OCI-LY7 (cell line): ENCODE measurements at regions not wholly inside any gene's neighbourhood (a gene's known extent, or its start where the extent isn't known, plus 50 kb on each side); places are given as distances from the start of the nearest gene placed in this dataset.

ENCODE experiments used
- BruUV-seq: library from RNA; stranded (reverse); fragments of 400-500 nt; replicated peaks from 2 replicates; lab custom pipeline; 2021; lab: Mats Ljungman, UMichigan
- CTCF ChIA-PET: fragments of 300-600 bp; sonication (Branson Sonifier 250); formaldehyde crosslinking; loops from one replicate; lab custom pipeline; 2022; ENCODE audit warnings: antibody characterized with exemption; ENCODE audit not compliant: unreplicated experiment; lab: Charles Lee
- POLR2A ChIA-PET: fragments of 300-600 bp; sonication (Branson Sonifier 250); formaldehyde crosslinking; loops from one replicate; lab custom pipeline; 2022; ENCODE audit warnings: antibody characterized with exemption; lab: Charles Lee
- DNase-seq: peaks from one replicate; pipeline ENCODE4 v3.0.0-alpha.2; 2015; ENCODE audit warnings: low spot score
- H2AFZ ChIP-seq: fragments of 200-600 bp; sonication (generic), shearing (Covaris generic); 2 replicates; pipeline ENCODE4 v1.6.1; 2014; ENCODE audit warnings: mild to moderate bottlenecking, antibody characterized with exemption, low read length, moderate library complexity
- H3K27ac ChIP-seq: fragments of 200-600 bp; sonication (generic); 2 replicates; pipeline ENCODE4 v1.5.1; 2014; ENCODE audit warnings: mixed run types, low read depth, mild to moderate bottlenecking, moderate library complexity, low read length, inconsistent platforms; ENCODE audit not compliant: poor library complexity, severe bottlenecking
- H3K36me3 ChIP-seq: fragments of 200-600 bp; sonication (generic); 2 replicates; pipeline ENCODE4 v1.6.1; 2014; ENCODE audit warnings: mild to moderate bottlenecking, antibody characterized with exemption, low read length, moderate library complexity, mixed read lengths; ENCODE audit not compliant: insufficient read depth
- H3K4me1 ChIP-seq: fragments of 200-600 bp; sonication (generic); 2 replicates; pipeline ENCODE4 v1.5.1; 2014; ENCODE audit warnings: mild to moderate bottlenecking, low read length; ENCODE audit not compliant: insufficient read depth, poor library complexity, severe bottlenecking
- H3K4me2 ChIP-seq: fragments of 200-600 bp; sonication (generic); 2 replicates; pipeline ENCODE4 v1.6.1; 2014; ENCODE audit warnings: mild to moderate bottlenecking, low read length
- H3K4me3 ChIP-seq: fragments of 200-600 bp; sonication (generic); 2 replicates; pipeline ENCODE4 v1.5.1; 2014; ENCODE audit warnings: mild to moderate bottlenecking, low read depth, low read length; ENCODE audit not compliant: poor library complexity, severe bottlenecking
- H3K79me2 ChIP-seq: fragments of 200-600 bp; sonication (generic); 2 replicates; pipeline ENCODE4 v1.6.1; 2016; ENCODE audit warnings: low read depth, mild to moderate bottlenecking, low read length, moderate library complexity, mixed read lengths; ENCODE audit not compliant: insufficient read depth
- H3K9me2 ChIP-seq: fragments of 200-600 bp; sonication (generic); 2 replicates; pipeline ENCODE4 v1.6.1; 2016; ENCODE audit warnings: mild to moderate bottlenecking, low read length, mixed read lengths; ENCODE audit not compliant: insufficient read depth
- H3K9me3 ChIP-seq: fragments of 200-600 bp; sonication (generic); 2 replicates; pipeline ENCODE4 v1.6.1; 2014; ENCODE audit warnings: mild to moderate bottlenecking, mixed run types, low read length, mixed read lengths
- H4K20me1 ChIP-seq: fragments of 200-600 bp; sonication (generic); 2 replicates; pipeline ENCODE4 v1.6.1; 2014; ENCODE audit warnings: mild to moderate bottlenecking, antibody characterized with exemption, low read length, moderate library complexity, mixed read lengths; ENCODE audit not compliant: insufficient read depth
- EZH2phosphoT487 ChIP-seq: fragments of 200-600 bp; sonication (generic); IDR thresholded peaks from 2 replicates; pipeline ENCODE4 v1.6.1; 2018; ENCODE audit warnings: low read depth, borderline replicate concordance, mild to moderate bottlenecking, mixed run types, antibody characterized with exemption, low read length, moderate library complexity, mixed read lengths
- intact Hi-C: fragments of 100-400 bp; cut with micrococcal nuclease; formaldehyde crosslinking; loops from one replicate; pipeline ENCODE4 v1.10.0; 2022; ENCODE audit not compliant: unreplicated experiment
- TF ChIP-seq, protein P1 (sequence below): fragments of 200-600 bp; sonication (generic); conservative IDR thresholded peaks from 2 replicates; pipeline ENCODE4 v1.5.1; 2014; ENCODE audit warnings: mild to moderate bottlenecking, antibody characterized with exemption, low read length, moderate library complexity, mixed read lengths

DNA sequence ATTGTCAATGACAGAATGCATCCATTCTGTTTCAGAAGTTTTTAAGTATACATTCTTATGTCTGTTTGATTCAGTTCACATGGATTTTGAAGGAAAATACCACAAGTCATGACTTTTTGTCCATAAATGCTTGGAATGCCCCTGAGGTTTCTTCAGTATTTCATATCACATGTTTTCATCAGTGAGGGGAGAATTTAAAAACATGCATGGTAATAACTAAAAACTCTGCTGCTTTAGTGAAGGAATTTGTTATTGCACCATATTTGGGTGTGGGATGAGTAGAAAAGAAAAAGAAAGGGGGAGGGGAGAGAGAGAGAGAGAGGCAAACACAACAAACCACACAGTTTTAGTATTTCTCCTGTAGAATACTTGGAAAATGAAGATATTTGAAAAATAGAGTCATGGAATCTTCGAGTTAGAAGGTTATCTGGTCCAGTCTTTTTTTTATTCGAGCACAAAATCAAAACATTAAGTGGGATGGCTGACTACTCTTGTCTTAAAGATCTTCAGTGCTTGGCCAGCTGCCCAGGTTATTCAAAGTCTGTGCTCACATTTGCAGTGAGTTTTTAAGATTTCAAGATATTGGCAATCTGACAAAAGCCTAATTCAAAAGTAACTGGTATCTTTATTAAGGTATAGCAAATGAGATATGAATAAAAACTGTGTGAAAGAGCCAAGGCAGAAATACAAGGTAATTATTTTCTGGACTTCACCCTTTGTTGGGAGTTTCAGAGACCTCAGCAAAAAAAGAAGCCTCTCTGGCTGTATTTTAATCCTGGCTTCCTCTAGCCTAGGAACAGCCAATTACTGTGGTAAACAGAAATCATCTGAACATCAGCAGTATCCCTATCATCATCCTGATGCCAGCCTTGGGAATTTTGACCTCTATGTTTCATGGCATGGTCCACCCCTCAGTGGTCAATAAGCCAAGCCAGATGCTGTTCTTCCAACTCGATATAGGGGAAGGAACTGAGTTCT, 687.9 kb upstream of the CITED2 start:
- POLR2A ChIA-PET = no interaction called here
- intact Hi-C loops = no loop called here
- BruUV-seq = no TSS peak
- no peaks in the 10 kb centered on the region for H3K9me2 ChIP-seq
- H3K4me3 ChIP-seq = no peak overlapping the region
- no peaks in the 10 kb centered on the region for H3K4me1 ChIP-seq
- no peak overlapping the region for H3K4me2 ChIP-seq
- no peak overlapping the region for H3K27ac ChIP-seq
- CTCF ChIA-PET = no interaction called here
- no peak for DNase-seq
- no peaks in the 10 kb centered on the region for H4K20me1 ChIP-seq
- H3K79me2 ChIP-seq = no peaks in the 10 kb centered on the region
- no peak overlapping the region for H2AFZ ChIP-seq
- TF ChIP-seq, protein P1, sequence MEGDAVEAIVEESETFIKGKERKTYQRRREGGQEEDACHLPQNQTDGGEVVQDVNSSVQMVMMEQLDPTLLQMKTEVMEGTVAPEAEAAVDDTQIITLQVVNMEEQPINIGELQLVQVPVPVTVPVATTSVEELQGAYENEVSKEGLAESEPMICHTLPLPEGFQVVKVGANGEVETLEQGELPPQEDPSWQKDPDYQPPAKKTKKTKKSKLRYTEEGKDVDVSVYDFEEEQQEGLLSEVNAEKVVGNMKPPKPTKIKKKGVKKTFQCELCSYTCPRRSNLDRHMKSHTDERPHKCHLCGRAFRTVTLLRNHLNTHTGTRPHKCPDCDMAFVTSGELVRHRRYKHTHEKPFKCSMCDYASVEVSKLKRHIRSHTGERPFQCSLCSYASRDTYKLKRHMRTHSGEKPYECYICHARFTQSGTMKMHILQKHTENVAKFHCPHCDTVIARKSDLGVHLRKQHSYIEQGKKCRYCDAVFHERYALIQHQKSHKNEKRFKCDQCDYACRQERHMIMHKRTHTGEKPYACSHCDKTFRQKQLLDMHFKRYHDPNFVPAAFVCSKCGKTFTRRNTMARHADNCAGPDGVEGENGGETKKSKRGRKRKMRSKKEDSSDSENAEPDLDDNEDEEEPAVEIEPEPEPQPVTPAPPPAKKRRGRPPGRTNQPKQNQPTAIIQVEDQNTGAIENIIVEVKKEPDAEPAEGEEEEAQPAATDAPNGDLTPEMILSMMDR = no peak
- no peak for TF ChIP-seq EZH2phosphoT487
- no peaks in the 10 kb centered on the region for H3K9me3 ChIP-seq
- H3K36me3 ChIP-seq = no peaks in the 10 kb centered on the region

DNA sequence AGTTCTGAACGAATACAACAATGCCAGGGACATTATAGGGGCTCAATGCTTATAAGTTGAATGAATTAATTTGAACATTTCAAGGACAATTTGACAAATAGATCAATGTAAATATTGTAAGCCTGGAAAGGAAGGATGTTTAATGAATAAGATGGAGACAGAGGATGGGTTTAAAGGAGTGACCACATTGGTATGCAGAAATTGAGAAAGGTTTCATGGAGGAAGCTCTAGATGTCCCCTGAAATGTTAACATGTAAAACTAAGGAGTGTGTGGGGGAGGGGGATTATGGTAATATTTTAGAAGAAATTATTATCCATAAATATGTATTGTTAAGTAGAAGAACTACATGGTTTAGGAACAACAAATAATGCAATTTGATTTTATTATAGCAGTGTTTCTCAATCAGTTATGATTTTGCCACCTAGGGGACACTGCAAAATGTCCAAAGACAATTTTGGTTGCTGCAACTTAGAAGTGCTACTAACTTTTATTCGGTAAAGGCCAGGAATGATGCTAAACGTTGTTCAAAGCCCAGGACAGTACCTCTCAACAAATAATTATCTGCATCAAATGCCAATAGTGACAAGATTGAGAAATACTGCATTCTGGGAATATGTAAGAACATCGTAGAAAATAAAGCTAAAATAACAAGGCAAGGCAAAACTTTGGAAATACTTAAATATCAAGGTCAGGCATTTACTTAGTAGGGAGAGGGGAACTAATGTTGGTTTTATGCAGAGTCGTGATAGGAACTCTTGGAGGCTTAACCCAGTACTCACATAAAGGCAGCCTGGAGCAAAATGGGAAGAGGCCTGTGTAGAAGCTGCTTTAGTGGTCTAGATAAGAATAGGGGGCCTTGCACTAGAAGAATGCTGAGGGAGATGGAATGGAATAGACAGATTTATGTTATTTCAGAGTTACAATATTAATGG, 686.9 kb upstream of the CITED2 start:
- intact Hi-C loops = no loop called here
- Histone ChIP-seq H3K79me2 (no peaks in the 10 kb centered on the region), H2AFZ (no peak overlapping the region), H3K4me1 (no peaks in the 10 kb centered on the region), H3K4me2 (no peak overlapping the region), H3K9me3 (no peaks in the 10 kb centered on the region), H3K36me3 (no peaks in the 10 kb centered on the region), H4K20me1 (no peaks in the 10 kb centered on the region), H3K9me2 (no peaks in the 10 kb centered on the region), H3K4me3 (no peak overlapping the region), H3K27ac (no peak overlapping the region)
- BruUV-seq = no TSS peak
- ChIA-PET CTCF (no interaction called here), POLR2A (no interaction called here)
- TF ChIP-seq EZH2phosphoT487 = no peak
- TF ChIP-seq, protein P1 = no peak
- no peak for DNase-seq
